HG03575 (cell line): ENCODE measurements at regions not wholly inside any gene's neighbourhood (a gene's known extent, or its start where the extent isn't known, plus 50 kb on each side); places are given as distances from the start of the nearest gene placed in this dataset.

Experiments used
- ATAC-seq: cut with Tn5 transposase; IDR thresholded peaks from one replicate; pipeline ENCODE4 v1.9.1; 2021; ENCODE audit not compliant: unreplicated experiment, insufficient number of reproducible peaks, low FRiP score; ENCODE audit errors: extremely low read depth

- no peak for ATAC-seq
These were observed 98.8 kb upstream of the DUSP10 start for GRCh38 chr1:221840511-221841243.

GRCh38 chr1:221839782-221840395 lies 98.0 kb upstream of the DUSP10 start:
- peak; percentile 72 for ATAC-seq

DNA sequence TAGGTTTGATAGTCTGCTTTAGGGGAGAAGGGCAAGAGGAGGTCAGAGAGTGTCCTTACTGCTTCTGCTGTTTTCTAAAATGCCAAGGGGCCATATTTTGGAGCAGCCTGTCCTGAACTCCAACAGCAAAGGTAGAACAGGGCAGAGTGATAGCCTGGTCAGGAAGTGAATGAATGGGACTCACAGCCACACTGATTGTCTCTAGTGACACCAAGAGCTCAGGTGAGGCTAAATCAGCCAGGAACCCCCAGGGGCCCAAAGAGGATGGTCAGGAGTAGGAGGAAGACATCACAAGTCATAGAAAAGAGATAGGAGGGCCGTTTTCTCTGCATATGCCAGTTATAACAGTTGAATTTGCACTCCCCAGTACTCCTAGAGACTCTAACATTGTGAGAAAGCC lies 97.4 kb upstream of the DUSP10 start:
- no peak for ATAC-seq

GRCh38 chr1:221837896-221838295 lies 96.0 kb upstream of the DUSP10 start:
- no peak for ATAC-seq

- no peak for ATAC-seq
These were observed 93.0 kb upstream of the DUSP10 start for GRCh38 chr1:221834698-221835513.

DNA sequence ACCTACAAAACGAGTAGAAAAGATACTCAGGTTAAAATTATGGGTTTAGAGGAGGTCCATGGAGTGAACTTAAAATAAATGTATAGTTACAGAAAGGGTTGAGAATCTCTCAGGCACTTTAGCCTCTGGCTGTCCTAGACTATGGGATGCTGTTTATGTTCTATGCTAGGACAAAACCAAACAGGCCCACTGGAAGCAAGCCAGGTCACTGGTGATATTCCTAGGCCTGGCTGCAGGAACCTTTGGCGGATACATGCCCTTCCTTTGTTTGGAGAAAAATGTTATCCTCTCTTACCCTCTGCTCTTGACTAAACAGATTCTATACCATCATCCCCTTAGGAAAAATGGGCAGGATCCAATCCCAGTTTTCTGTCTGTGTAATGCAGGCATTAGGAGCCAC lies 90.7 kb upstream of the DUSP10 start:
- ATAC-seq, result no peak

- ATAC-seq, result no peak
These were observed 90.3 kb upstream of the DUSP10 start for GRCh38 chr1:221832151-221832550.

- ATAC-seq, result no peak
These were observed 87.6 kb upstream of the DUSP10 start for GRCh38 chr1:221829327-221830015.

- ATAC-seq, result no peak
These were observed 85.4 kb upstream of the DUSP10 start for GRCh38 chr1:221827307-221827642.

- no peak for ATAC-seq
These were observed 83.0 kb upstream of the DUSP10 start for GRCh38 chr1:221824909-221825308.

DNA sequence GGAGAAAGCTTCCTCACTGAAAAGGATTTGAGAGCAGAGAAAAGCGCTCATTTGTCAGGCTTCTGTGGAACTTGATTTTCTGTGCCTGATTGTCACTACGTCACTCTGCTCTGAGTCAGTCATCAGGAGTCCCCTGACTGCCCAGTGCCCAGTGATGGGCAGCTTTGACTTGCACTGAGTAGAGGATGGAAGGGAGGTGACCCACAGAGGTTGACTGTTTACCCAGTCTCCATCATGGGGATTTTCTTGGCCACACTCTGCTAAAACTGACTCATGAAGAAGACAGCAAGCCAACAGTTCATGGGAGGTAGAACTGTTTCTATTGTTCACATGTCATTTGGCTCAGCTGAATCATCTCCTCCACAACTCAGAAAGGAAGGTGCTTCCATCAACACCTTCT lies 82.1 kb upstream of the DUSP10 start:
- ATAC-seq, result no peak

GRCh38 chr1:221823561-221823960 lies 81.7 kb upstream of the DUSP10 start:
- ATAC-seq, result no peak

GRCh38 chr1:221823149-221823548 lies 81.3 kb upstream of the DUSP10 start:
- no peak for ATAC-seq

GRCh38 chr1:221822591-221822990 lies 80.7 kb upstream of the DUSP10 start:
- ATAC-seq, result no peak

DNA sequence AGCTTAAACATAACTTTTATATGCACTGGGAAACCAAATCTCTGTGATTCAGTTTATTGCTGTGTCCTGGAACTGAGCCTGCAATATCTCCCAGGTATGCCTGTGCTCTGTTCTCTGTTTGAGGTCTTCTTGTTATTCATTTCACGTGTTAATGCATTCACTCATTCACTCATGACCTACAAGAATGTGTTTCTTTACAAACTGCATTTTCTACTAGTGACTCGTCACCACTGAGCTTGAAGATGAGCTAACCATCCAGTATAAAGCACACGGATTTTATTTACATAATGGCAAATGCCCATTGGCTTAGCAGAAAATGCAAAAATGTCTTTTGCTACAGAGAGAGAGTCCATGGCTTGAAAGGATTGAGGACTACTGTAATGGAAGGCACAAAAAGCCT lies 75.0 kb upstream of the DUSP10 start:
- ATAC-seq, result no peak

DNA sequence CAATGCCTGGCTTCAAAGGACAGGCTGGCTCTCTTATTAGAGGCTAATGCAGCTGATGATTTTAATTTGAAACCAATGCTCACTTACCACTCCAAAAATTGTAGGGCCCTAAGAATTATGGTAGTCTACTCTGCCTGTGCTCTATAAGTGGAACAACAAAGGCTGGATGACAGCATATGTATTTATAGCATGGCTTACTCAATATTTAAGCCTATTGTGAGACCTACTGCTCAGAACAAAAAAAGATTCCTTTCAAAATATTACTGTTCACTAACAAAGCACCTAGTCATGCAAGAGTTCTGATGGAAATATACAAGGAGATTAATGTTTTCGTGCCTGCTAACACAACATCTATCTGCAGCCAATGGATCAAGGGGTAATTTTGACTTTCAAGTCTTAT lies 73.8 kb upstream of the DUSP10 start:
- ATAC-seq, result no peak

DNA sequence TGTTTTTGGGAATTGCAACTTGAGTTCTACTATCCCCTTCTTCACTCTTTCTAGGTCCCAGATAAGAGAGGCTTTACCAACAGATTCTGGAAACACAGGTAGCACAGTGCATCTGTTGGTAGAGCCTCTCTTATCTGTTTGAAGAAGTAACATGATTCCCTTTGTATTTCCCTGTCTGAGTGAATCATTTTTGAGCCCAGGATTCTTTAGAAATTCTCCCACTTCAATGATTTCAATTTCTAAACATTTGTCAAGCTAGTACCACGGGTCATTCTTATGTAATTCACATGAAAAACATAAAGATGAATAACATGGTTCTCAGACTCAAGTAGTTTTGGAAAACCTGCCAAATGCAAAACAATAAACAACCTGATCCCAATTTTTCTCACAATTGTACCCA lies 72.0 kb upstream of the DUSP10 start:
- no peak for ATAC-seq

- ATAC-seq, result no peak
These were observed 71.2 kb upstream of the DUSP10 start for GRCh38 chr1:221812905-221813597.

DNA sequence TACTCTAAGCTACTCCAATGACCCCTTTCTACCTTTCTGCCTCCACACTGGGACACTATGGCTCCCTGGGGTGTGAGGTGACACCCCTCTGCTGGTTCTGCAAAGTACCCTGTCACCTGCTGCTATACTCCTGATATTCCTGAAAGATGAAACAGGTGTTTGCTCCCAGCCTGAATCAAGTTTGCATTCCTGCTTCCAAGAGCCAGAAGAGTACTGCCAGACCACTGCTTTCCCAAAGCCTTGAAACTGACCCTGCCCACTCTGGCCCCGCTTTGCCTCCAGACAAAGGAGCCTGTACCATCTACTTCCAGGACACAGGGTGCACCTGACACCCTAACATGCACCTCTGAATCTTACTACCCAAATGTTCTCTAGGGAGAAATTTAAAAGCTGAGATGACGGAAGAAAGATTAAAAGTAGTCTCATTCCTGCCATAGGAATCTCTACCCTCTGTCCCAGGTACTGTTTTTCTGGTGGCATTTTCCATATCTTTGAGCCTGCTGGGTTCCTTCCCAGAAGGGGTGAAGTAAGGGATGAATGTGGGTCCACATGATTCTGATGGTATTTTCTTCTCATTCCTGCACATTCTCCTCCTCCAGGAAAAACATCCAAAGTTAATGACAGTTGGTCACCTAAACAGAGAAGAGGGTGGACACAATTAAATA lies 70.3 kb upstream of the DUSP10 start:
- ATAC-seq, result no peak
